Pancreas (tissue), 10 donors: ENCODE measurements at regions not wholly inside any gene's neighbourhood (a gene's known extent, or its start where the extent isn't known, plus 50 kb on each side); places are given as distances from the start of the nearest gene placed in this dataset.

Experiments
- ATAC-seq, 4 donors: fragments of 200-7000 bp; cut with Tn5 transposase; one replicate each; pipeline versions ENCODE4 v1.8.0 to v1.9.1; 2020; ENCODE audit warnings: mild to moderate bottlenecking in 4 of 4, moderate library complexity in 4 of 4
- DNase-seq, 6 donors: peaks; one replicate each; pipeline ENCODE4 v3.0.0-alpha.2; 2020
- FAIRE-seq: peaks from 2 replicates; lab custom pipeline; 2012; peaks lifted over from hg19 to GRCh38; lab: Jason Lieb, UNC
- H3K27ac ChIP-seq, 4 donors: fragments of 200-600 bp; sonication (generic); 1 replicate in 3 of 4; 2 replicates in 1 of 4; pipeline versions ENCODE4 v1.5.0 to v1.8.0; 2020
- H3K27me3 ChIP-seq, 4 donors: fragments of 200-600 bp; one replicate each; pipeline ENCODE4 v1.8.0; 2021
- H3K36me3 ChIP-seq, 3 donors: fragments of 200-600 bp; sonication (generic) in 1 of 3; one replicate each; pipeline versions ENCODE4 v1.5.0 to v1.8.0; 2020 to 2021
- H3K4me1 ChIP-seq, 3 donors: fragments of 200-600 bp; one replicate each; pipeline ENCODE4 v1.8.0; 2021
- H3K4me3 ChIP-seq, 4 donors: fragments of 200-600 bp; sonication (generic) in 2 of 4; one replicate each; pipeline versions ENCODE4 v1.5.0 to v1.8.0; 2020 to 2021
- H3K9me3 ChIP-seq, 4 donors: fragments of 200-600 bp; one replicate each; pipeline ENCODE4 v1.8.0; 2021
- WGBS, 2 donors: extraction: QIAGEN DNeasy Blood & Tissue Kit; methylation state at CpG; one replicate each; pipeline ENCODE4 v1.1.7; 2013; 5-methylcytosine and 5-hydroxymethylcytosine counted together
- intact Hi-C, 3 donors: fragments of 100-400 bp; cut with DNase I; formaldehyde crosslinking; loops; one replicate each; pipeline versions ENCODE4 v1.11.1 to v1.14.2; 2022
- TF ChIP-seq, protein P1 (sequence below), 4 donors: fragments of 200-600 bp; sonication (generic) in 3 of 4; IDR thresholded peaks; one replicate each; pipeline versions ENCODE4 v1.5.0 to v1.8.0; 2021; ENCODE audit warnings: antibody characterized with exemption in 4 of 4
- donor health status: healthy with polysubstance abuse.
- donor health status: DM: no; HTN: no; CAD: no; lungs with moderate emphysema.
- donor health status: DM: no; HTN: no; CAD: no.
- donor health status: control.
- donor health status: control.
- donor health status: Bipolar disorder and iron deficiency.
- donor health status: DM: yes; HTN: yes; CAD: no.
- donor health status: DM: no; HTN: no; CAD: no.
- donor health status: DM: no; HTN: no; CAD: no.
- donor health status: DM: yes; HTN: yes; CAD: no.

DNA sequence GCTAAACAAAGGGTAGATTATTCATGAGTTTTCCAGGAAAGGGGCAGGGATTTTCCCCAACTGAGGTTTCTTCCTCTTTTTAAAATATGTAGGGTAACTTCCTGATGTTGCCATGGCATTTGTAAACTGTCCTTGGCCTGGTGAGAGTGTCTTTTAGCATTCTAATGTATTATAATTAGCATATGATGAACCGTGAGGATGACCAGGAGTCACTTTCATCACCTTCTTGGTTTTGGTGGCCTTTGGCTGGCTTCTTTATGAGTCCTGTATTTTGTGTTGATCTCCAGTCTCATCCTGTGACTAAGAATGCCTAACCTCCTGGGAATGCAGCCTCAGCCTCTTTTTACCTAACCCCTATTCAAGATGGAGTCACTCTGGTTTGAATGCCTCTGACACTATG is 391.0 kb upstream of the LINC00305 start:
- Histone ChIP-seq H3K27ac (no peak overlapping the region), H3K27me3 (no peaks in the 10 kb centered on the region), H3K4me3 (no peak overlapping the region), H3K4me1 (no peaks in the 10 kb centered on the region), H3K36me3 (no peaks in the 10 kb centered on the region), H3K9me3 (no peaks in the 10 kb centered on the region)
- no peak for FAIRE-seq
- DNase-seq: no peak
- ATAC-seq: no peak
- TF ChIP-seq, protein P1, sequence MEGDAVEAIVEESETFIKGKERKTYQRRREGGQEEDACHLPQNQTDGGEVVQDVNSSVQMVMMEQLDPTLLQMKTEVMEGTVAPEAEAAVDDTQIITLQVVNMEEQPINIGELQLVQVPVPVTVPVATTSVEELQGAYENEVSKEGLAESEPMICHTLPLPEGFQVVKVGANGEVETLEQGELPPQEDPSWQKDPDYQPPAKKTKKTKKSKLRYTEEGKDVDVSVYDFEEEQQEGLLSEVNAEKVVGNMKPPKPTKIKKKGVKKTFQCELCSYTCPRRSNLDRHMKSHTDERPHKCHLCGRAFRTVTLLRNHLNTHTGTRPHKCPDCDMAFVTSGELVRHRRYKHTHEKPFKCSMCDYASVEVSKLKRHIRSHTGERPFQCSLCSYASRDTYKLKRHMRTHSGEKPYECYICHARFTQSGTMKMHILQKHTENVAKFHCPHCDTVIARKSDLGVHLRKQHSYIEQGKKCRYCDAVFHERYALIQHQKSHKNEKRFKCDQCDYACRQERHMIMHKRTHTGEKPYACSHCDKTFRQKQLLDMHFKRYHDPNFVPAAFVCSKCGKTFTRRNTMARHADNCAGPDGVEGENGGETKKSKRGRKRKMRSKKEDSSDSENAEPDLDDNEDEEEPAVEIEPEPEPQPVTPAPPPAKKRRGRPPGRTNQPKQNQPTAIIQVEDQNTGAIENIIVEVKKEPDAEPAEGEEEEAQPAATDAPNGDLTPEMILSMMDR (IDR thresholded peaks at IDR 0.05): no peak
- intact Hi-C loops: no loop called here
- 64 to 75% methylated on average over 1 of the region's 1 CpG for WGBS, 2 donors

DNA sequence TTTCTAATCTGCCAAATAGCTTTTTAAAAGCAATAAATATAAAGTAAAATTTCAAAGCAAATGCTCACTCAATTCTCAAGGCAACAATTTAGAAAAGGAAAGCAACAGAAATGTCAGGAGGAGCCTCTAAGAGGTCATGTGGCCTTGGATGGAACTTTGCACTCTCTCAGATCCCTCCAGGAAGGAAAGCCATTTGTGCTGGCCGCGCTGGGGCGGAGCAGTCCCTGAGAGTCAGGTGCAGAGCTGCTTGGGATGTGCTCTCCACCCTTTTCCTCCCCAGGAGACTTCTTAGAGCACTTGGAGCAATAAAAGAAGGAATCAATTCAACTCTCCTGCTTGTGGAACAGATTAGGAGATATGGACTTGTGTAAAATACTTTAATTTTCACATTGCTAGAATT is 379.8 kb upstream of the LINC00305 start:
- no peaks in the 10 kb centered on the region for H3K4me1 ChIP-seq
- no peak for ATAC-seq
- TF ChIP-seq, protein P1 (IDR thresholded peaks at IDR 0.05): no peak

DNA sequence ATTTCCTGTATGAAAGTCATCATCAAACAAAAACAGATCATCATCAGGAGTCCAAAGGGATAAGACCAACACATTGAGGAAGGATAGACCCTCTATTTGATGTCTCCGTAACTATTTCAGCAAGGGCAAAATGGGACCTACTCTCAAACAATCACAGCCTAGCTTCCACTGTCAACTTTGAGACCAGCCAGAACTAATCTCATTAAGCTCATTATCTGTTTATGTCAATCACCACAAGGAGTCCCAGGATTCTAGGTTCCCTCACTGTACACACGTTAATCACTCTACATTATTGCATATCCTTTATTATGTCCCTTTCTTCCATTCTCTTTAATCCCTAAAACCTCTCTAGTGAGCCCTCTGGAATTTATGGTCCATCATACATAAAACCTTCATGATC is 370.3 kb upstream of the LINC00305 start:
- H3K36me3 ChIP-seq: no peaks in the 10 kb centered on the region

More for the DNA sequence above, 379.8 kb upstream of the LINC00305 start:
- Histone ChIP-seq H3K9me3 (no peaks in the 10 kb centered on the region), H3K27me3 (no peaks in the 10 kb centered on the region), H3K4me3 (no peak overlapping the region), H3K27ac (no peak overlapping the region), H3K36me3 (no peaks in the 10 kb centered on the region)
- WGBS, 2 donors: 73 to 83% methylated on average over 3 of the region's 3 CpGs
- intact Hi-C loops: no loop called here
- DNase-seq (no peak), FAIRE-seq (no peak)

DNA sequence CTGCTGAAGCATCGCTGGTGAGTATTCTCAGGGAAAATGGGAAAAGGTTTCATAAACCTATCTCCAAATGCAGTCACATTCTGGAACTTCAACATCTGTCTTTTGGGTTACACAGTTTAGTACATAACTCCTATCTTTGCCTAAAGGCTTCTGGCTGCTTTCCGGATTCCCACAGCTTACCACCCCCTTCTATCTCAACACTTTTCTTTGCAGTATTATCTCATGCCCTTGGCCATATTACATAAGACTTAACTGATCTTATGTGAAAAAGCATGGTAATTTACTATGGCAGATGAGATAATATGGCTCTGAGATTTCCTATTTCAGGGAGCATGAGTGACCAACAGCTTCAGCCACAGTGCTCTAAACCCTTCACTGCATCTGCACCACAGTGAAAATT is 369.3 kb upstream of the LINC00305 start:
- H3K9me3 ChIP-seq: no peaks in the 10 kb centered on the region
- 55 to 73% methylated on average over 2 of the region's 2 CpGs for WGBS, 2 donors
- no peak for ATAC-seq
- H3K36me3 ChIP-seq: no peaks in the 10 kb centered on the region
- FAIRE-seq: no peak
- H3K4me3 ChIP-seq: no peak overlapping the region
- intact Hi-C loops: no loop called here
- H3K27ac ChIP-seq: no peak overlapping the region
- TF ChIP-seq, protein P1 (IDR thresholded peaks at IDR 0.05): no peak
- no peak for DNase-seq
- no peaks in the 10 kb centered on the region for H3K4me1 ChIP-seq
- no peaks in the 10 kb centered on the region for H3K27me3 ChIP-seq

More for the DNA sequence above, 370.3 kb upstream of the LINC00305 start:
- Histone ChIP-seq H3K4me3 (no peak overlapping the region), H3K27ac (no peak overlapping the region), H3K27me3 (no peaks in the 10 kb centered on the region), H3K9me3 (no peaks in the 10 kb centered on the region), H3K4me1 (no peaks in the 10 kb centered on the region)
- ATAC-seq (no peak), FAIRE-seq (no peak), DNase-seq (no peak)
- 64 to 79% methylated on average over 2 of the region's 2 CpGs for WGBS, 2 donors
- intact Hi-C loops: no loop called here
- TF ChIP-seq, protein P1 (IDR thresholded peaks at IDR 0.05): no peak

DNA sequence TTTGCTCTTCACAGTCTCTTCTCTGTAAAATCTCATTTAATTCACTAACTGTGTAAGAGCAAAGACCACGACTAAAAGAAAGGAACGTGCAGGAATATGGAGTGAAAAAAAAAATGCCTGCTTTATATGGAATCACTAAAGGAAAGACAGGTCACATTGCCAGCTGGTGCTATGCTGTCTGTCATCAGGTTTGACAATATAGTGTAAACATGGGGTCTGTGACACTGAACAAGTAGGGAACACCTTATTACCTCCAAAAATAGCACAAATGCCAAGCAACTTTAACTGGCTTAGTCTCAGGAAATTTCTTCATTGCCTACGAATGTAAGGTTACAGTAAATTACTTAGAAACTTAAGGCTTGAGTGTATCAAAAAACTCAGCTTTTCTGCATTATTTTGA is 364.5 kb upstream of the LINC00305 start:
- H3K4me1 ChIP-seq: no peaks in the 10 kb centered on the region
- ATAC-seq: no peak
- H3K4me3 ChIP-seq: no peak overlapping the region
- FAIRE-seq: no peak
- no peaks in the 10 kb centered on the region for H3K36me3 ChIP-seq
- WGBS, 2 donors: 43 to 62% methylated on average over 3 of the region's 3 CpGs
- H3K9me3 ChIP-seq: no peaks in the 10 kb centered on the region
- H3K27me3 ChIP-seq: no peaks in the 10 kb centered on the region
- no peak overlapping the region for H3K27ac ChIP-seq
- DNase-seq: no peak
- TF ChIP-seq, protein P1 (IDR thresholded peaks at IDR 0.05): no peak
- intact Hi-C loops: no loop called here
